ENCODE measurements at regions not wholly inside any gene's neighbourhood (a gene's known extent, or its start where the extent isn't known, plus 50 kb on each side); places are given as distances from the start of the nearest gene placed in this dataset.

GRCh38 chr2:145157036-145157675, 637.2 kb upstream of the ZEB2 start:
- TF ChIP-seq, protein P1, sequence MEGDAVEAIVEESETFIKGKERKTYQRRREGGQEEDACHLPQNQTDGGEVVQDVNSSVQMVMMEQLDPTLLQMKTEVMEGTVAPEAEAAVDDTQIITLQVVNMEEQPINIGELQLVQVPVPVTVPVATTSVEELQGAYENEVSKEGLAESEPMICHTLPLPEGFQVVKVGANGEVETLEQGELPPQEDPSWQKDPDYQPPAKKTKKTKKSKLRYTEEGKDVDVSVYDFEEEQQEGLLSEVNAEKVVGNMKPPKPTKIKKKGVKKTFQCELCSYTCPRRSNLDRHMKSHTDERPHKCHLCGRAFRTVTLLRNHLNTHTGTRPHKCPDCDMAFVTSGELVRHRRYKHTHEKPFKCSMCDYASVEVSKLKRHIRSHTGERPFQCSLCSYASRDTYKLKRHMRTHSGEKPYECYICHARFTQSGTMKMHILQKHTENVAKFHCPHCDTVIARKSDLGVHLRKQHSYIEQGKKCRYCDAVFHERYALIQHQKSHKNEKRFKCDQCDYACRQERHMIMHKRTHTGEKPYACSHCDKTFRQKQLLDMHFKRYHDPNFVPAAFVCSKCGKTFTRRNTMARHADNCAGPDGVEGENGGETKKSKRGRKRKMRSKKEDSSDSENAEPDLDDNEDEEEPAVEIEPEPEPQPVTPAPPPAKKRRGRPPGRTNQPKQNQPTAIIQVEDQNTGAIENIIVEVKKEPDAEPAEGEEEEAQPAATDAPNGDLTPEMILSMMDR (conservative IDR thresholded peaks at IDR 0.05 in 1 of 2, IDR thresholded peaks at IDR 0.05 in 1 of 2; ENCODE audit: low read depth in 1 of 2, low read length in 2 of 2): no peak
- TF ChIP-seq EZH2 (IDR thresholded peaks at IDR 0.05; ENCODE audit: low read length, missing control alignments): no peak

Measured in fibroblast of lung (primary cell).